IMR-90 (cell line): ENCODE measurements at regions not wholly inside any gene's neighbourhood (a gene's known extent, or its start where the extent isn't known, plus 50 kb on each side); places are given as distances from the start of the nearest gene placed in this dataset.

ENCODE experiments used
- ATAC-seq: fragments of 200-7000 bp; cut with Tn5 transposase; 2 replicates; pipeline ENCODE4 v1.9.1; 2020; ENCODE audit warnings: low read depth, mild to moderate bottlenecking, moderate library complexity
- BruUV-seq: library from RNA; stranded (reverse); fragments of 400-500 nt; replicated peaks from 2 replicates; lab custom pipeline; 2021; lab: Mats Ljungman, UMichigan
- CTCF ChIA-PET: fragments of 300-600 bp; formaldehyde crosslinking; extraction: SDS; loops from one replicate; lab custom pipeline; 2021; ENCODE audit warnings: antibody characterized with exemption; lab: Yijun Ruan, JAX
- POLR2A ChIA-PET: fragments of 300-600 bp; sonication (Branson Sonifier 250); formaldehyde crosslinking; loops from one replicate; lab custom pipeline; 2022; ENCODE audit warnings: antibody characterized with exemption; ENCODE audit not compliant: unreplicated experiment; lab: Charles Lee
- DNase-seq: peaks from one replicate; pipeline ENCODE4 v3.0.0; 2013
- H2AFZ ChIP-seq: replicated peaks from 2 replicates; pipeline ENCODE3; 2013; ENCODE audit warnings: low read length, mild to moderate bottlenecking; ENCODE audit not compliant: poor library complexity
- H2AK5ac ChIP-seq: 2 replicates; pipeline ENCODE4 v1.6.1; 2013; ENCODE audit warnings: low read depth, low read length, inconsistent platforms
- H2AK9ac ChIP-seq: replicated peaks from 2 replicates; pipeline ENCODE3; 2013; ENCODE audit warnings: mild to moderate bottlenecking, low read depth, low read length, moderate library complexity; ENCODE audit not compliant: poor library complexity
- H2BK120ac ChIP-seq: 2 replicates; pipeline ENCODE4 v1.6.1; 2013; ENCODE audit warnings: low read depth, low read length, inconsistent platforms
- H2BK15ac ChIP-seq: 3 replicates; pipeline ENCODE4 v1.6.1; 2013; ENCODE audit warnings: low read depth, low read length, inconsistent platforms
- H2BK20ac ChIP-seq: 2 replicates; pipeline ENCODE4 v1.6.1; 2013; ENCODE audit warnings: low read depth, mild to moderate bottlenecking, inconsistent platforms, low read length, moderate library complexity
- H2BK5ac ChIP-seq: 2 replicates; pipeline ENCODE4 v1.6.1; 2013; ENCODE audit warnings: mild to moderate bottlenecking, low read depth, low read length, inconsistent platforms; ENCODE audit not compliant: poor library complexity, severe bottlenecking
- H3K14ac ChIP-seq: replicated peaks from 2 replicates; pipeline ENCODE4 v1.6.1; 2013; ENCODE audit warnings: low read depth, low read length, inconsistent platforms
- H3K18ac ChIP-seq: 2 replicates; pipeline ENCODE4 v1.6.1; 2013; ENCODE audit warnings: low read depth, low read length, control low read depth
- H3K23ac ChIP-seq: 2 replicates; pipeline ENCODE4 v1.6.1; 2013; ENCODE audit warnings: low read depth, low read length, inconsistent platforms
- H3K27ac ChIP-seq: 2 replicates; pipeline ENCODE4 v1.5.1; 2013; ENCODE audit warnings: mild to moderate bottlenecking, control low read depth, low read length; ENCODE audit not compliant: insufficient read depth
- H3K27me3 ChIP-seq: 2 replicates; pipeline ENCODE4 v1.6.1; 2013; ENCODE audit warnings: low read length; ENCODE audit not compliant: control insufficient read depth, insufficient read depth
- H3K36me3 ChIP-seq: 2 replicates; pipeline ENCODE4 v1.6.1; 2013; ENCODE audit warnings: low read length, mixed read lengths; ENCODE audit not compliant: control insufficient read depth, insufficient read depth
- H3K4ac ChIP-seq: 2 replicates; pipeline ENCODE4 v1.6.1; 2013; ENCODE audit warnings: low read depth, low read length, inconsistent platforms
- H3K4me1 ChIP-seq: 2 replicates; pipeline ENCODE4 v1.6.1; 2013; ENCODE audit warnings: low read length, mixed read lengths; ENCODE audit not compliant: control insufficient read depth, insufficient read depth
- H3K4me2 ChIP-seq: 2 replicates; pipeline ENCODE4 v1.6.1; 2013; ENCODE audit warnings: low read depth, mild to moderate bottlenecking, control low read depth, low read length, moderate library complexity
- H3K4me3 ChIP-seq: 2 replicates; pipeline ENCODE4 v1.5.1; 2013; ENCODE audit warnings: low read depth, mild to moderate bottlenecking, control low read depth, low read length, moderate library complexity; ENCODE audit not compliant: insufficient read depth
- H3K56ac ChIP-seq: 2 replicates; pipeline ENCODE4 v1.6.1; 2013; ENCODE audit warnings: low read length, inconsistent platforms; ENCODE audit not compliant: insufficient read depth; ENCODE audit errors: extremely low read depth
- H3K79me1 ChIP-seq, 2 experiments: 2 replicates each; pipeline ENCODE4 v1.6.1; 2013; ENCODE audit warnings: low read length in 2 of 2, inconsistent platforms in 1 of 2, low read depth in 1 of 2
- H3K9ac ChIP-seq: 2 replicates; pipeline ENCODE4 v1.6.1; 2013; ENCODE audit warnings: low read depth, low read length, control low read depth
- H3K9me1 ChIP-seq: 2 replicates; pipeline ENCODE4 v1.6.1; 2013; ENCODE audit warnings: low read length, inconsistent platforms; ENCODE audit not compliant: insufficient read depth
- H3K9me3 ChIP-seq: 2 replicates; pipeline ENCODE4 v1.6.1; 2013; ENCODE audit warnings: low read length; ENCODE audit not compliant: control insufficient read depth, insufficient read depth
- H4K20me1 ChIP-seq: 2 replicates; pipeline ENCODE4 v1.6.1; 2013; ENCODE audit warnings: low read length, inconsistent platforms; ENCODE audit not compliant: insufficient read depth
- H4K5ac ChIP-seq: 2 replicates; pipeline ENCODE4 v1.6.1; 2013; ENCODE audit warnings: mild to moderate bottlenecking, low read depth, low read length, control low read depth
- H4K8ac ChIP-seq, 2 experiments: 2 replicates each; pipeline ENCODE4 v1.6.1; 2013; ENCODE audit warnings: low read depth in 2 of 2, low read length in 2 of 2, control low read depth in 1 of 2, inconsistent platforms in 1 of 2
- H4K91ac ChIP-seq: 2 replicates; pipeline ENCODE4 v1.6.1; 2013; ENCODE audit warnings: low read depth, low read length, inconsistent platforms; ENCODE audit not compliant: insufficient read depth
- CEBPB ChIP-seq: IDR thresholded peaks from 2 replicates; pipeline ENCODE4 v1.6.1; 2012; ENCODE audit warnings: low read depth, low read length, improper control_type of control experiment
- CHD1 ChIP-seq: IDR thresholded peaks from 2 replicates; pipeline ENCODE4 v1.6.1; 2012; ENCODE audit warnings: low read depth, low read length, improper control_type of control experiment
- MXI1 ChIP-seq: IDR thresholded peaks from 2 replicates; pipeline ENCODE4 v1.6.1; 2012; ENCODE audit warnings: low read depth, mild to moderate bottlenecking, low read length, moderate library complexity, borderline replicate concordance
- NFE2L2 ChIP-seq: fragments of 150-350 bp; IDR thresholded peaks from 2 replicates; pipeline ENCODE4 v1.6.1; 2016; ENCODE audit warnings: low read depth, mild to moderate bottlenecking, low read length
- POLR2A ChIP-seq: IDR thresholded peaks from 2 replicates; pipeline ENCODE4 v1.6.1; 2012; ENCODE audit warnings: mild to moderate bottlenecking, low read depth, low read length
- RAD21 ChIP-seq: IDR thresholded peaks from 2 replicates; pipeline ENCODE4 v1.6.1; 2012; ENCODE audit warnings: low read length, improper control_type of control experiment
- RCOR1 ChIP-seq: IDR thresholded peaks from 2 replicates; pipeline ENCODE4 v1.6.1; 2012; ENCODE audit warnings: mild to moderate bottlenecking, low read length, improper control_type of control experiment; ENCODE audit not compliant: insufficient replicate concordance
- RFX5 ChIP-seq: IDR thresholded peaks from 2 replicates; pipeline ENCODE4 v1.8.0; 2012; ENCODE audit warnings: low read depth, mild to moderate bottlenecking, low read length, moderate library complexity
- SMC3 ChIP-seq: fragments of 150-350 bp; IDR thresholded peaks from 2 replicates; pipeline ENCODE4 v1.6.1; 2016; ENCODE audit warnings: low read depth, mild to moderate bottlenecking, antibody characterized with exemption, low read length, moderate library complexity
- WGBS, 2 experiments: methylation state at CpG; one replicate each; pipeline versions ENCODE4 v1.1.5 to v1.1.7; 2013; ENCODE audit warnings: missing lambda C conversion rate in 2 of 2; ENCODE audit not compliant: insufficient read length in 1 of 2; ENCODE audit errors: extremely low coverage in 2 of 2; 5-methylcytosine and 5-hydroxymethylcytosine counted together
- dilution Hi-C: fragments of 300-500 bp; cut with HindIII; formaldehyde crosslinking; loops from one replicate; pipeline ENCODE4 v1.14.3; 2018; ENCODE audit warnings: low sequenced_read_pairs; ENCODE audit not compliant: unreplicated experiment
- in situ Hi-C: fragments of 300-500 bp; cut with MboI; formaldehyde crosslinking; loops from 3 replicates; pipeline ENCODE4 v1.14.3; 2019; ENCODE audit warnings: low sequenced_read_pairs, inconsistent platforms, mixed read lengths
- intact Hi-C: fragments of 100-400 bp; cut with micrococcal nuclease; formaldehyde crosslinking; loops from 2 replicates; pipeline ENCODE4 v1.10.0; 2022

GRCh38 chr16:9152649-9153501 is 61.4 kb downstream of the HAPSTR1 start (continued):
- no peak for TF ChIP-seq CHD1
- TF ChIP-seq MXI1 = no peak

DNA sequence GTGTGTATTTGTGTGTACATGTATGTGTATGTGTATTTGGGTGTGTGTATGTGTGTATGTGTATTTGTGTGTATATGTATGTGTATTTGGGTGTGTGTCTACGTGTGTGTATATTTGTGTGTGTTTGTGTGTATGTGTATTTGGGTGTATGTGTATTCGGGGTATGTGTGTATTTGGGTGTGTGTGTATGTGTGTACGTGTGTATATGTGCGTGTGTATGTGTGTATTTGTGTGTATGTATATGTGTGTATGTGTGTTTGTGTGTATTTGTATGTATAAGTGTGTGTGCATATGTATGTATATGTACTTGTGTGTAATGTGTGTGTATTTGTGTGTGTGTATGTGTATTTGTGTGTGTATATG is 62.0 kb downstream of the HAPSTR1 start:
- H3K27ac ChIP-seq = no peak overlapping the region
- H3K4me3 ChIP-seq = no peak overlapping the region
- ATAC-seq (no peak), DNase-seq (no peak)
- intact Hi-C loops (no loop called here), in situ Hi-C loops (loop anchor here (10.0 to 25.0 kb wide), 2 partner anchors 1034 to 1591 kb away; partner anchors contain the start of genes GRIN2A and NUBP1), dilution Hi-C loops (no loop called here)
- no peaks in the 10 kb centered on the region for H3K79me1 ChIP-seq
- H2BK120ac ChIP-seq = no peak overlapping the region
- H2AFZ ChIP-seq = no peak overlapping the region
- no peak overlapping the region for H4K5ac ChIP-seq
- H3K4ac ChIP-seq = no peak overlapping the region
- H3K14ac ChIP-seq = no peak overlapping the region
- no peak overlapping the region for H3K9ac ChIP-seq
- no peak overlapping the region for H3K23ac ChIP-seq
- CTCF ChIA-PET = no interaction called here
- no peak overlapping the region for H2BK20ac ChIP-seq
- no peaks in the 10 kb centered on the region for H3K9me3 ChIP-seq
- H3K4me2 ChIP-seq = no peak overlapping the region
- no peaks in the 10 kb centered on the region; the same call in none of the 2 replicates for H3K9me1 ChIP-seq
- peaks cover 6% of the 10 kb centered on the region; the same call in 1 of the 2 replicates for H3K4me1 ChIP-seq
- BruUV-seq = no TSS peak
- no peak overlapping the region for H4K91ac ChIP-seq
- no peak overlapping the region for H4K8ac ChIP-seq
- TF ChIP-seq RCOR1 = no peak
- no peak for TF ChIP-seq CHD1
- TF ChIP-seq POLR2A = no peak
- TF ChIP-seq SMC3 = no peak
- no peak for TF ChIP-seq CEBPB
- no peak for TF ChIP-seq RFX5
- no peak for TF ChIP-seq NFE2L2
- no peak for TF ChIP-seq RAD21
- no peak overlapping the region for H2AK9ac ChIP-seq
- no peak overlapping the region for H3K56ac ChIP-seq
- H2AK5ac ChIP-seq = no peak overlapping the region
- H2BK5ac ChIP-seq = peak overlapping the region; percentile 85
- no peak overlapping the region for H2BK15ac ChIP-seq
- no peaks in the 10 kb centered on the region; the same call in 1 of the 2 replicates for H3K27me3 ChIP-seq
- WGBS, 2 experiments = 96 to 100% methylated on average over 4 of the region's 4 CpGs
- H3K18ac ChIP-seq = no peak overlapping the region
- POLR2A ChIA-PET = no interaction called here
- H3K36me3 ChIP-seq = no peaks in the 10 kb centered on the region
- no peaks in the 10 kb centered on the region for H4K20me1 ChIP-seq
